ENCODE measurements at regions not wholly inside any gene's neighbourhood (a gene's known extent, or its start where the extent isn't known, plus 50 kb on each side); places are given as distances from the start of the nearest gene placed in this dataset.

- no peak for TF ChIP-seq CTCF (IDR thresholded peaks at IDR 0.05; ENCODE audit: insufficient read depth, low read length, poor library complexity, severe bottlenecking)
- no peak for TF ChIP-seq EZH2phosphoT487 (conservative IDR thresholded peaks at IDR 0.05; ENCODE audit: low read length)
Observed at GRCh38 chr7:125602441-125602840, 672.8 kb upstream of the POT1 start.
